ENCODE measurements at regions not wholly inside any gene's neighbourhood (a gene's known extent, or its start where the extent isn't known, plus 50 kb on each side); places are given as distances from the start of the nearest gene placed in this dataset.

GRCh38 chr5:6154216-6154615 lies 224.1 kb downstream of the MED10 start:
- peaks cover 1% of the 10 kb centered on the region for H3K27me3 Mint-ChIP-seq (ENCODE audit: low read depth)
- H3K4me3 Mint-ChIP-seq (ENCODE audit: unreplicated experiment): no peak overlapping the region
- no peaks in the 10 kb centered on the region for H3K36me3 Mint-ChIP-seq (ENCODE audit: low read depth)
- no peak overlapping the region for H3K27ac Mint-ChIP-seq (ENCODE audit: unreplicated experiment)
- H3K9me3 Mint-ChIP-seq (ENCODE audit: low read depth): peaks cover 16% of the 10 kb centered on the region
- no peak for TF ChIP-seq CTCF (IDR thresholded peaks at IDR 0.05)
- DNase-seq (ENCODE audit: low spot score): no peak
- H3K4me1 Mint-ChIP-seq (ENCODE audit: low read depth): no peaks in the 10 kb centered on the region

GRCh38 chr5:6146271-6146670 lies 232.1 kb downstream of the MED10 start:
- H3K9me3 Mint-ChIP-seq (ENCODE audit: low read depth): peaks cover 3% of the 10 kb centered on the region
- no peak for TF ChIP-seq CTCF (IDR thresholded peaks at IDR 0.05)
- DNase-seq (ENCODE audit: low spot score): no peak
- H3K4me1 Mint-ChIP-seq (ENCODE audit: low read depth): no peaks in the 10 kb centered on the region
- peaks cover 3% of the 10 kb centered on the region for H3K27me3 Mint-ChIP-seq (ENCODE audit: low read depth)
- H3K27ac Mint-ChIP-seq (ENCODE audit: unreplicated experiment): no peak overlapping the region
- no peaks in the 10 kb centered on the region for H3K36me3 Mint-ChIP-seq (ENCODE audit: low read depth)
- no peak overlapping the region for H3K4me3 Mint-ChIP-seq (ENCODE audit: unreplicated experiment)

GRCh38 chr5:6145616-6146237 lies 232.6 kb downstream of the MED10 start:
- H3K36me3 Mint-ChIP-seq (ENCODE audit: low read depth): no peaks in the 10 kb centered on the region
- TF ChIP-seq CTCF (IDR thresholded peaks at IDR 0.05): no peak
- peaks cover 3% of the 10 kb centered on the region for H3K27me3 Mint-ChIP-seq (ENCODE audit: low read depth)
- H3K9me3 Mint-ChIP-seq (ENCODE audit: low read depth): peaks cover 3% of the 10 kb centered on the region
- H3K4me3 Mint-ChIP-seq (ENCODE audit: unreplicated experiment): no peak overlapping the region
- no peak overlapping the region for H3K27ac Mint-ChIP-seq (ENCODE audit: unreplicated experiment)
- H3K4me1 Mint-ChIP-seq (ENCODE audit: low read depth): no peaks in the 10 kb centered on the region
- DNase-seq (ENCODE audit: low spot score): no peak

- no peak for DNase-seq (ENCODE audit: low spot score)
- Mint-ChIP-seq H3K9me3 (ENCODE audit: low read depth) (peaks cover 3% of the 10 kb centered on the region), H3K4me1 (ENCODE audit: low read depth) (no peaks in the 10 kb centered on the region), H3K27ac (ENCODE audit: unreplicated experiment) (no peak overlapping the region), H3K36me3 (ENCODE audit: low read depth) (no peaks in the 10 kb centered on the region), H3K4me3 (ENCODE audit: unreplicated experiment) (no peak overlapping the region), H3K27me3 (ENCODE audit: low read depth) (no peaks in the 10 kb centered on the region)
- TF ChIP-seq CTCF (IDR thresholded peaks at IDR 0.05): no peak
These were observed 234.8 kb downstream of the MED10 start for GRCh38 chr5:6143523-6143922.

GRCh38 chr5:6142353-6142752 lies 236.0 kb downstream of the MED10 start:
- H3K4me3 Mint-ChIP-seq (ENCODE audit: unreplicated experiment): no peak overlapping the region
- no peak for DNase-seq (ENCODE audit: low spot score)
- H3K27ac Mint-ChIP-seq (ENCODE audit: unreplicated experiment): no peak overlapping the region
- no peaks in the 10 kb centered on the region for H3K27me3 Mint-ChIP-seq (ENCODE audit: low read depth)
- H3K36me3 Mint-ChIP-seq (ENCODE audit: low read depth): no peaks in the 10 kb centered on the region
- H3K9me3 Mint-ChIP-seq (ENCODE audit: low read depth): peaks cover 3% of the 10 kb centered on the region
- no peak for TF ChIP-seq CTCF (IDR thresholded peaks at IDR 0.05)
- H3K4me1 Mint-ChIP-seq (ENCODE audit: low read depth): no peaks in the 10 kb centered on the region

Data from chondrocyte (in vitro differentiated cells).